ENCODE measurements at regions not wholly inside any gene's neighbourhood (a gene's known extent, or its start where the extent isn't known, plus 50 kb on each side); places are given as distances from the start of the nearest gene placed in this dataset.

- Histone ChIP-seq H3K9me3 (ENCODE audit: control insufficient read depth, insufficient read depth, low read depth, low read length) (no peaks in the 10 kb centered on the region), H3K4me1 (ENCODE audit: control insufficient read depth, insufficient read depth, low read length) (no peaks in the 10 kb centered on the region), H3K4me3 (ENCODE audit: low read depth, low read length) (no peak overlapping the region), H3K27ac (ENCODE audit: extremely low read depth, low read depth, low read length) (no peak overlapping the region), H3K36me3 (ENCODE audit: control insufficient read depth in 2 of 2, insufficient read depth in 1 of 2, low read length in 2 of 2) (no peaks in the 10 kb centered on the region)
- ChIA-PET POLR2A (no interaction called here), CTCF (no interaction called here)
- TF ChIP-seq ZNF645 (tag by site-specific recombination; IDR thresholded peaks at IDR 0.05): no peak
- TF ChIP-seq ZFHX2 (tag by site-specific recombination; conservative IDR thresholded peaks at IDR 0.05): no peak
- no peak for TF ChIP-seq ZNF341 (tag by site-specific recombination; IDR thresholded peaks at IDR 0.05; ENCODE audit: low read depth)
- no peak for TF ChIP-seq ZEB2 (tag by site-specific recombination; IDR thresholded peaks at IDR 0.05)
- no peak for TF ChIP-seq KLF8 (tag by site-specific recombination; IDR thresholded peaks at IDR 0.05)
- no peak for TF ChIP-seq ZNF558 (tag by site-specific recombination; IDR thresholded peaks at IDR 0.05)
- no peak for TF ChIP-seq KLF10 (tag by site-specific recombination; IDR thresholded peaks at IDR 0.05)
- no peak for TF ChIP-seq MEIS1 (CRISPR knock-in tag; IDR thresholded peaks at IDR 0.05; ENCODE audit: borderline replicate concordance)
Measured at GRCh38 chr10:65142641-65143435, 1621.6 kb downstream of the REEP3 start.

- no peak overlapping the region for H3K27ac ChIP-seq (ENCODE audit: extremely low read depth, low read depth, low read length)
- no peaks in the 10 kb centered on the region for H3K36me3 ChIP-seq (ENCODE audit: control insufficient read depth in 2 of 2, insufficient read depth in 1 of 2, low read length in 2 of 2)
- no peak for TF ChIP-seq ZNF404 (tag by site-specific recombination; IDR thresholded peaks at IDR 0.05)
- TF ChIP-seq, protein P1, sequence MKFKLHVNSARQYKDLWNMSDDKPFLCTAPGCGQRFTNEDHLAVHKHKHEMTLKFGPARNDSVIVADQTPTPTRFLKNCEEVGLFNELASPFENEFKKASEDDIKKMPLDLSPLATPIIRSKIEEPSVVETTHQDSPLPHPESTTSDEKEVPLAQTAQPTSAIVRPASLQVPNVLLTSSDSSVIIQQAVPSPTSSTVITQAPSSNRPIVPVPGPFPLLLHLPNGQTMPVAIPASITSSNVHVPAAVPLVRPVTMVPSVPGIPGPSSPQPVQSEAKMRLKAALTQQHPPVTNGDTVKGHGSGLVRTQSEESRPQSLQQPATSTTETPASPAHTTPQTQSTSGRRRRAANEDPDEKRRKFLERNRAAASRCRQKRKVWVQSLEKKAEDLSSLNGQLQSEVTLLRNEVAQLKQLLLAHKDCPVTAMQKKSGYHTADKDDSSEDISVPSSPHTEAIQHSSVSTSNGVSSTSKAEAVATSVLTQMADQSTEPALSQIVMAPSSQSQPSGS (tag by site-specific recombination; IDR thresholded peaks at IDR 0.05; ENCODE audit: low read depth): peak; percentile 55
- CTCF ChIA-PET: no interaction called here
- H3K4me3 ChIP-seq (ENCODE audit: low read depth, low read length): no peak overlapping the region
- H3K9me3 ChIP-seq (ENCODE audit: control insufficient read depth, insufficient read depth, low read depth, low read length): no peaks in the 10 kb centered on the region
- POLR2A ChIA-PET: no interaction called here
- no peaks in the 10 kb centered on the region for H3K4me1 ChIP-seq (ENCODE audit: control insufficient read depth, insufficient read depth, low read length)
Measured at GRCh38 chr10:65143723-65144122, 1622.5 kb downstream of the REEP3 start.

DNA sequence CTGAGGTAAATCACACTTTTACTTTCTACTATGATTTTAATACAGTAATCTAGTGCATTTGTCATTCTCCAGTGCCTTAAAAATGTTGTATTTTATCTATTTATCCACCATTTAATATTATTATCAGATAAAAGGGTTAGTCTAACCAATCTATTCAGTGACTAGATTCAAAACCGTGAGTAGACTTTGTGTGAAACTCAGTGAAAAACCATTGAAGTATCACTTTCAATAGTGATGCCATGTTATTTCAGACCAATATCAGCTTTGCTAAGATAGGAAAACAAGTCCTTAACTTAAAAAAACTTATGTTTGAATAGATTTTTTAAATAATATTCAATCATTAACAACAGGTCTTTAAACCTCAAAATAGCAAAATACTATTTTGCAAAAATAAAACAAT lies 1628.7 kb downstream of the REEP3 start:
- H3K36me3 ChIP-seq (ENCODE audit: control insufficient read depth in 2 of 2, insufficient read depth in 1 of 2, low read length in 2 of 2): no peaks in the 10 kb centered on the region
- H3K9me3 ChIP-seq (ENCODE audit: control insufficient read depth, insufficient read depth, low read depth, low read length): no peaks in the 10 kb centered on the region
- no peak overlapping the region for H3K27ac ChIP-seq (ENCODE audit: extremely low read depth, low read depth, low read length)
- no peak overlapping the region for H3K4me3 ChIP-seq (ENCODE audit: low read depth, low read length)
- ChIA-PET POLR2A (no interaction called here), CTCF (no interaction called here)
- no peak for TF ChIP-seq ZEB2 (tag by site-specific recombination; IDR thresholded peaks at IDR 0.05)
- no peaks in the 10 kb centered on the region for H3K4me1 ChIP-seq (ENCODE audit: control insufficient read depth, insufficient read depth, low read length)

DNA sequence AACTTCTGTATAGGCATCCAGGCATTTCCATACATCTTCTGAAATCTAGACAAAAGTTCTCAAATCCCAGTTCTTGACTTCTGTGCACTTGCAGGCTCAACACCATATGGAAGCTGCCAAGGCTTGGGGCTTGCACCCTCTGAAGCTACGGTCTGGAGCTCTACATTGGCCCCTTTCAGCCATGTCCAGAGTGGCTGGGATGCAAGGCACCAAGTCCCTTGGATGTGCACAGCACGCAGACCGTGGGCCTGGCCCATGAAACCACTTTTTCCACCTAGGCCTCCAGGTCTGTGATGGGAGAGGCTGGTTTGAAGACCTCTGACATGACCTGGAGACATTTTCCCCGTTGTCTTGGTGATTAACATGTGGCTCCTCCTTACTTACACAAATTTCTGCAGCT lies 1645.1 kb downstream of the REEP3 start:
- H3K9me3 ChIP-seq (ENCODE audit: control insufficient read depth, insufficient read depth, low read depth, low read length): no peaks in the 10 kb centered on the region
- H3K4me3 ChIP-seq (ENCODE audit: low read depth, low read length): no peak overlapping the region
- POLR2A ChIA-PET: no interaction called here
- H3K27ac ChIP-seq (ENCODE audit: extremely low read depth, low read depth, low read length): no peak overlapping the region
- no peaks in the 10 kb centered on the region for H3K4me1 ChIP-seq (ENCODE audit: control insufficient read depth, insufficient read depth, low read length)
- CTCF ChIA-PET: no interaction called here
- no peaks in the 10 kb centered on the region for H3K36me3 ChIP-seq (ENCODE audit: control insufficient read depth in 2 of 2, insufficient read depth in 1 of 2, low read length in 2 of 2)
- TF ChIP-seq ZNF621 (tag by site-specific recombination; IDR thresholded peaks at IDR 0.05) (no peak), ZBTB1 (tag by site-specific recombination; IDR thresholded peaks at IDR 0.05) (no peak), ZNF174 (tag by site-specific recombination; IDR thresholded peaks at IDR 0.05) (no peak), ZNF747 (tag by site-specific recombination; IDR thresholded peaks at IDR 0.05) (no peak), ZXDB (tag by site-specific recombination; IDR thresholded peaks at IDR 0.05) (no peak), HOXC10 (CRISPR knock-in tag; IDR thresholded peaks at IDR 0.05) (no peak), ZNF169 (tag by site-specific recombination; IDR thresholded peaks at IDR 0.05) (no peak), ZBTB17 (tag by site-specific recombination; IDR thresholded peaks at IDR 0.05) (no peak), SCRT2 (tag by site-specific recombination; IDR thresholded peaks at IDR 0.05) (no peak), ZNF555 (tag by site-specific recombination; conservative IDR thresholded peaks at IDR 0.05) (no peak), ZNF138 (tag by site-specific recombination; IDR thresholded peaks at IDR 0.05; ENCODE audit: borderline replicate concordance) (no peak), ZNF221 (tag by site-specific recombination; IDR thresholded peaks at IDR 0.05; ENCODE audit: borderline replicate concordance) (no peak), ZNF513 (tag by site-specific recombination; IDR thresholded peaks at IDR 0.05) (no peak)
- TF ChIP-seq, protein P2, sequence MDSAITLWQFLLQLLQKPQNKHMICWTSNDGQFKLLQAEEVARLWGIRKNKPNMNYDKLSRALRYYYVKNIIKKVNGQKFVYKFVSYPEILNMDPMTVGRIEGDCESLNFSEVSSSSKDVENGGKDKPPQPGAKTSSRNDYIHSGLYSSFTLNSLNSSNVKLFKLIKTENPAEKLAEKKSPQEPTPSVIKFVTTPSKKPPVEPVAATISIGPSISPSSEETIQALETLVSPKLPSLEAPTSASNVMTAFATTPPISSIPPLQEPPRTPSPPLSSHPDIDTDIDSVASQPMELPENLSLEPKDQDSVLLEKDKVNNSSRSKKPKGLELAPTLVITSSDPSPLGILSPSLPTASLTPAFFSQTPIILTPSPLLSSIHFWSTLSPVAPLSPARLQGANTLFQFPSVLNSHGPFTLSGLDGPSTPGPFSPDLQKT (IDR thresholded peaks at IDR 0.05; ENCODE audit: borderline replicate concordance, low read depth, low read length): no peak
